ENCODE measurements at regions not wholly inside any gene's neighbourhood (a gene's known extent, or its start where the extent isn't known, plus 50 kb on each side); places are given as distances from the start of the nearest gene placed in this dataset.
"Not testable (repeated sequence)": the region's sequence is repeated elsewhere in the genome, so short reads cannot be mapped to it uniquely, and the experiment has no call there.

DNA sequence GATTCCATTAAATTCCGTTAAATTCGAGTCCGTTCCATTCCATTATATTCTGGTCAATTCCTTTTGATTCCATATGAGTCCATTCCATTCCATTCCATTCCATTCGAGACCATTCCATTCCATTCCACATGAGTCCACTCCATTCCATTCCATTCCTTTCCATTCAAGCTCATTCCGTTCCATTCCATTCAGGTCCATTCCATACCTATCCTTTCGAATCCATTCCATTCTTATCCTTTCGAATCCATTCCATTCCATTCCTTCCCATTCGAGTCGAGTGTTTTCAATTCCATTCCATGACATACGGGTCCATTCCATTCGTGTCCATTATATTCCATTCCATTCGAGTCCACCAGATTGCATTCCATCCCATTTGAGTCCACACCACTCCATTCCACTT, 1127.4 kb downstream of the RPIA start:
- TF ChIP-seq EP300 (IDR thresholded peaks at IDR 0.05) (no peak), POLR2A (IDR thresholded peaks at IDR 0.05) (no peak)
- TF ChIP-seq, protein P1, sequence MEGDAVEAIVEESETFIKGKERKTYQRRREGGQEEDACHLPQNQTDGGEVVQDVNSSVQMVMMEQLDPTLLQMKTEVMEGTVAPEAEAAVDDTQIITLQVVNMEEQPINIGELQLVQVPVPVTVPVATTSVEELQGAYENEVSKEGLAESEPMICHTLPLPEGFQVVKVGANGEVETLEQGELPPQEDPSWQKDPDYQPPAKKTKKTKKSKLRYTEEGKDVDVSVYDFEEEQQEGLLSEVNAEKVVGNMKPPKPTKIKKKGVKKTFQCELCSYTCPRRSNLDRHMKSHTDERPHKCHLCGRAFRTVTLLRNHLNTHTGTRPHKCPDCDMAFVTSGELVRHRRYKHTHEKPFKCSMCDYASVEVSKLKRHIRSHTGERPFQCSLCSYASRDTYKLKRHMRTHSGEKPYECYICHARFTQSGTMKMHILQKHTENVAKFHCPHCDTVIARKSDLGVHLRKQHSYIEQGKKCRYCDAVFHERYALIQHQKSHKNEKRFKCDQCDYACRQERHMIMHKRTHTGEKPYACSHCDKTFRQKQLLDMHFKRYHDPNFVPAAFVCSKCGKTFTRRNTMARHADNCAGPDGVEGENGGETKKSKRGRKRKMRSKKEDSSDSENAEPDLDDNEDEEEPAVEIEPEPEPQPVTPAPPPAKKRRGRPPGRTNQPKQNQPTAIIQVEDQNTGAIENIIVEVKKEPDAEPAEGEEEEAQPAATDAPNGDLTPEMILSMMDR (IDR thresholded peaks at IDR 0.05): no peak
- 85 to 86% methylated on average over 12 of the region's 12 CpGs for WGBS, 2 donors
- no peaks in the 10 kb centered on the region for H3K27me3 ChIP-seq
- no peak overlapping the region for H3K4me3 ChIP-seq
- H3K9me3 ChIP-seq: peaks cover 0 to 92% (median 27%) of the 10 kb centered on the region in 4 donors
- DNase-seq (ENCODE audit: low spot score in 2 of 2): no peak
- no peak overlapping the region for H3K27ac ChIP-seq
- H3K4me1 ChIP-seq: no peaks in the 10 kb centered on the region
- H3K36me3 ChIP-seq: no peaks in the 10 kb centered on the region

GRCh38 chr2:89819809-89820208, 1128.3 kb downstream of the RPIA start:
- DNase-seq (ENCODE audit: low spot score in 2 of 2): no peak
- WGBS, 2 donors: 90 to 91% methylated on average over 2 of the region's 2 CpGs
- no peaks in the 10 kb centered on the region for H3K36me3 ChIP-seq
- no peak for TF ChIP-seq EP300 (IDR thresholded peaks at IDR 0.05)
- TF ChIP-seq, protein P1 (IDR thresholded peaks at IDR 0.05): no peak
- no peak for TF ChIP-seq POLR2A (IDR thresholded peaks at IDR 0.05)
- peaks cover 0 to 91% (median 28%) of the 10 kb centered on the region in 4 donors for H3K9me3 ChIP-seq
- H3K27me3 ChIP-seq: no peaks in the 10 kb centered on the region
- H3K4me1 ChIP-seq: no peaks in the 10 kb centered on the region
- no peak overlapping the region for H3K27ac ChIP-seq
- H3K4me3 ChIP-seq: no peak overlapping the region

GRCh38 chr2:89820248-89820647, 1128.8 kb downstream of the RPIA start:
- TF ChIP-seq POLR2A (IDR thresholded peaks at IDR 0.05): no peak
- TF ChIP-seq EP300 (IDR thresholded peaks at IDR 0.05): no peak
- TF ChIP-seq, protein P1 (IDR thresholded peaks at IDR 0.05): no peak
- H3K36me3 ChIP-seq: no peaks in the 10 kb centered on the region
- H3K27me3 ChIP-seq: no peaks in the 10 kb centered on the region
- peaks cover 0 to 92% (median 28%) of the 10 kb centered on the region in 4 donors for H3K9me3 ChIP-seq
- WGBS, 2 donors: 69 to 73% methylated on average over 9 of the region's 9 CpGs
- no peaks in the 10 kb centered on the region for H3K4me1 ChIP-seq
- DNase-seq (ENCODE audit: low spot score in 2 of 2): no peak
- H3K27ac ChIP-seq: no peak overlapping the region
- no peak overlapping the region for H3K4me3 ChIP-seq

GRCh38 chr2:89821455-89821945, 1130.0 kb downstream of the RPIA start:
- Histone ChIP-seq H3K27me3 (no peaks in the 10 kb centered on the region), H3K36me3 (no peaks in the 10 kb centered on the region), H3K4me3 (no peak overlapping the region), H3K4me1 (no peaks in the 10 kb centered on the region), H3K9me3 (peaks cover 0 to 81% (median 33%) of the 10 kb centered on the region in 4 donors), H3K27ac (no peak overlapping the region)
- 68 to 73% methylated on average over 8 of the region's 8 CpGs for WGBS, 2 donors
- no peak for DNase-seq (ENCODE audit: low spot score in 2 of 2)
- TF ChIP-seq, protein P1 (IDR thresholded peaks at IDR 0.05): no peak
- TF ChIP-seq EP300 (IDR thresholded peaks at IDR 0.05) (no peak), POLR2A (IDR thresholded peaks at IDR 0.05) (no peak)

DNA sequence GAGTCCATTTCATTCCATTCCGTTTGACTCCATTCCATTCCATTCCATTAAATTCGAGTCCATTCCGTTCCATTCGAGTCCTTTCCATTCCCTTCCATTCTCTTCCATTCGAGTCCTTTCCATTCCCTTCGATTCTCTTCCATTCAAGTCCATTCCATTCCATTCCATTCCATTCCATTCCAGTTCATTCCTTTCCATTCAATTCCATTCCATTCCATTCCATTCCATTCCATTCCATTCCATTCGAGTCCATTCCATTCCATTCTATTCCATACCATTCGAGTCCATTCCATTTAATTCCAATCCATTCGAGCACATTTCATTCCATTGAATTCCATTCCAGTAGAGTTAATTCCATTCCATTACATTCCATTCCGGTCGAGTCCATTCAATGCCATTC, 1130.9 kb downstream of the RPIA start:
- H3K27ac ChIP-seq; H3K4me1 ChIP-seq; H3K27me3 ChIP-seq; H3K36me3 ChIP-seq; H3K4me3 ChIP-seq; DNase-seq (ENCODE audit: low spot score in 2 of 2): not testable (repeated sequence)
- WGBS, 2 donors: 78 to 81% methylated on average over 11 of the region's 11 CpGs
- peaks cover 0 to 73% (median 33%) of the 10 kb centered on the region in 4 donors for H3K9me3 ChIP-seq

DNA sequence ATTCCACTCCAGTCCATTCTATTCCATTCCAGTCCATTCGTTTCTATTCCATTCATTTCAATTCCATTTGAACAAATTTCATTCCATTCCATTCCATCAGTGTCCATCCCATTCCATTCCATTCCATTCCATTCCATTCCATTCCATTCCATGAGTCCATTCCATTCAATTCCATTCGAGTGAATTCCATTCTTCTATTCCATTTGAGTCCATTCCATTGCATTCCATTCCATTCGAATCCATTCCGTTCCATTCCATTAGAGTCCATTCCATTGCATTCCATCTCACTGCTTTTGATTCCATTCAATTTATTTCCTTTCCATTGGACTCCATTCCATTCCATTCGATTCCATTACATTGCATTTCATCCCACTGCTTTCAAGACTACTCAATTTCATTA, 1132.1 kb downstream of the RPIA start:
- Histone ChIP-seq H3K9me3 (peaks cover 0 to 61% (median 28%) of the 10 kb centered on the region in 4 donors), H3K36me3 (no peaks in the 10 kb centered on the region), H3K27me3 (no peaks in the 10 kb centered on the region), H3K4me1 (no peaks in the 10 kb centered on the region), H3K27ac (no peak overlapping the region), H3K4me3 (no peak overlapping the region)
- TF ChIP-seq, protein P1 (IDR thresholded peaks at IDR 0.05): no peak
- no peak for TF ChIP-seq POLR2A (IDR thresholded peaks at IDR 0.05)
- 65% methylated on average over 5 of the region's 5 CpGs for WGBS, 2 donors
- no peak for DNase-seq (ENCODE audit: low spot score in 2 of 2)

All from tibial nerve (tissue), 4 donors.